IMR-90 (cell line): ENCODE measurements at regions not wholly inside any gene's neighbourhood (a gene's known extent, or its start where the extent isn't known, plus 50 kb on each side); places are given as distances from the start of the nearest gene placed in this dataset.

Experiments
- ATAC-seq: fragments of 200-7000 bp; cut with Tn5 transposase; 2 replicates; pipeline ENCODE4 v1.9.1; 2020; ENCODE audit warnings: low read depth, mild to moderate bottlenecking, moderate library complexity
- BruUV-seq: library from RNA; stranded (reverse); fragments of 400-500 nt; replicated peaks from 2 replicates; lab custom pipeline; 2021; lab: Mats Ljungman, UMichigan
- CTCF ChIA-PET: fragments of 300-600 bp; formaldehyde crosslinking; extraction: SDS; loops from one replicate; lab custom pipeline; 2021; ENCODE audit warnings: antibody characterized with exemption; lab: Yijun Ruan, JAX
- POLR2A ChIA-PET: fragments of 300-600 bp; sonication (Branson Sonifier 250); formaldehyde crosslinking; loops from one replicate; lab custom pipeline; 2022; ENCODE audit warnings: antibody characterized with exemption; ENCODE audit not compliant: unreplicated experiment; lab: Charles Lee
- DNase-seq: peaks from one replicate; pipeline ENCODE4 v3.0.0; 2013
- H2AFZ ChIP-seq: replicated peaks from 2 replicates; pipeline ENCODE3; 2013; ENCODE audit warnings: low read length, mild to moderate bottlenecking; ENCODE audit not compliant: poor library complexity
- H2AK5ac ChIP-seq: 2 replicates; pipeline ENCODE4 v1.6.1; 2013; ENCODE audit warnings: low read depth, low read length, inconsistent platforms
- H2AK9ac ChIP-seq: replicated peaks from 2 replicates; pipeline ENCODE3; 2013; ENCODE audit warnings: mild to moderate bottlenecking, low read depth, low read length, moderate library complexity; ENCODE audit not compliant: poor library complexity
- H2BK120ac ChIP-seq: 2 replicates; pipeline ENCODE4 v1.6.1; 2013; ENCODE audit warnings: low read depth, low read length, inconsistent platforms
- H2BK15ac ChIP-seq: 3 replicates; pipeline ENCODE4 v1.6.1; 2013; ENCODE audit warnings: low read depth, low read length, inconsistent platforms
- H2BK20ac ChIP-seq: 2 replicates; pipeline ENCODE4 v1.6.1; 2013; ENCODE audit warnings: low read depth, mild to moderate bottlenecking, inconsistent platforms, low read length, moderate library complexity
- H2BK5ac ChIP-seq: 2 replicates; pipeline ENCODE4 v1.6.1; 2013; ENCODE audit warnings: mild to moderate bottlenecking, low read depth, low read length, inconsistent platforms; ENCODE audit not compliant: poor library complexity, severe bottlenecking
- H3K14ac ChIP-seq: replicated peaks from 2 replicates; pipeline ENCODE4 v1.6.1; 2013; ENCODE audit warnings: low read depth, low read length, inconsistent platforms
- H3K18ac ChIP-seq: 2 replicates; pipeline ENCODE4 v1.6.1; 2013; ENCODE audit warnings: low read depth, low read length, control low read depth
- H3K23ac ChIP-seq: 2 replicates; pipeline ENCODE4 v1.6.1; 2013; ENCODE audit warnings: low read depth, low read length, inconsistent platforms
- H3K27ac ChIP-seq: 2 replicates; pipeline ENCODE4 v1.5.1; 2013; ENCODE audit warnings: mild to moderate bottlenecking, control low read depth, low read length; ENCODE audit not compliant: insufficient read depth
- H3K27me3 ChIP-seq: 2 replicates; pipeline ENCODE4 v1.6.1; 2013; ENCODE audit warnings: low read length; ENCODE audit not compliant: control insufficient read depth, insufficient read depth
- H3K36me3 ChIP-seq: 2 replicates; pipeline ENCODE4 v1.6.1; 2013; ENCODE audit warnings: low read length, mixed read lengths; ENCODE audit not compliant: control insufficient read depth, insufficient read depth
- H3K4ac ChIP-seq: 2 replicates; pipeline ENCODE4 v1.6.1; 2013; ENCODE audit warnings: low read depth, low read length, inconsistent platforms
- H3K4me1 ChIP-seq: 2 replicates; pipeline ENCODE4 v1.6.1; 2013; ENCODE audit warnings: low read length, mixed read lengths; ENCODE audit not compliant: control insufficient read depth, insufficient read depth
- H3K4me2 ChIP-seq: 2 replicates; pipeline ENCODE4 v1.6.1; 2013; ENCODE audit warnings: low read depth, mild to moderate bottlenecking, control low read depth, low read length, moderate library complexity
- H3K4me3 ChIP-seq: 2 replicates; pipeline ENCODE4 v1.5.1; 2013; ENCODE audit warnings: low read depth, mild to moderate bottlenecking, control low read depth, low read length, moderate library complexity; ENCODE audit not compliant: insufficient read depth
- H3K56ac ChIP-seq: 2 replicates; pipeline ENCODE4 v1.6.1; 2013; ENCODE audit warnings: low read length, inconsistent platforms; ENCODE audit not compliant: insufficient read depth; ENCODE audit errors: extremely low read depth
- H3K79me1 ChIP-seq, 2 experiments: 2 replicates each; pipeline ENCODE4 v1.6.1; 2013; ENCODE audit warnings: low read length in 2 of 2, inconsistent platforms in 1 of 2, low read depth in 1 of 2
- H3K9ac ChIP-seq: 2 replicates; pipeline ENCODE4 v1.6.1; 2013; ENCODE audit warnings: low read depth, low read length, control low read depth
- H3K9me1 ChIP-seq: 2 replicates; pipeline ENCODE4 v1.6.1; 2013; ENCODE audit warnings: low read length, inconsistent platforms; ENCODE audit not compliant: insufficient read depth
- H3K9me3 ChIP-seq: 2 replicates; pipeline ENCODE4 v1.6.1; 2013; ENCODE audit warnings: low read length; ENCODE audit not compliant: control insufficient read depth, insufficient read depth
- H4K20me1 ChIP-seq: 2 replicates; pipeline ENCODE4 v1.6.1; 2013; ENCODE audit warnings: low read length, inconsistent platforms; ENCODE audit not compliant: insufficient read depth
- H4K5ac ChIP-seq: 2 replicates; pipeline ENCODE4 v1.6.1; 2013; ENCODE audit warnings: mild to moderate bottlenecking, low read depth, low read length, control low read depth
- H4K8ac ChIP-seq, 2 experiments: 2 replicates each; pipeline ENCODE4 v1.6.1; 2013; ENCODE audit warnings: low read depth in 2 of 2, low read length in 2 of 2, control low read depth in 1 of 2, inconsistent platforms in 1 of 2
- H4K91ac ChIP-seq: 2 replicates; pipeline ENCODE4 v1.6.1; 2013; ENCODE audit warnings: low read depth, low read length, inconsistent platforms; ENCODE audit not compliant: insufficient read depth
- BHLHE40 ChIP-seq: fragments of 150-350 bp; IDR thresholded peaks from 2 replicates; pipeline ENCODE4 v1.6.1; 2016; ENCODE audit warnings: mild to moderate bottlenecking, low read depth, low read length
- CEBPB ChIP-seq: IDR thresholded peaks from 2 replicates; pipeline ENCODE4 v1.6.1; 2012; ENCODE audit warnings: low read depth, low read length, improper control_type of control experiment
- CHD1 ChIP-seq: IDR thresholded peaks from 2 replicates; pipeline ENCODE4 v1.6.1; 2012; ENCODE audit warnings: low read depth, low read length, improper control_type of control experiment
- FOS ChIP-seq: fragments of 150-350 bp; IDR thresholded peaks from 2 replicates; pipeline ENCODE4 v1.6.1; 2016; ENCODE audit warnings: low read depth, low read length
- MAFK ChIP-seq: IDR thresholded peaks from 2 replicates; pipeline ENCODE4 v1.6.1; 2012; ENCODE audit warnings: low read depth, low read length, improper control_type of control experiment
- MAZ ChIP-seq: IDR thresholded peaks from 2 replicates; pipeline ENCODE4 v1.6.1; 2012; ENCODE audit warnings: low read depth, mild to moderate bottlenecking, low read length, improper control_type of control experiment, moderate library complexity, borderline replicate concordance
- MXI1 ChIP-seq: IDR thresholded peaks from 2 replicates; pipeline ENCODE4 v1.6.1; 2012; ENCODE audit warnings: low read depth, mild to moderate bottlenecking, low read length, moderate library complexity, borderline replicate concordance
- NFE2L2 ChIP-seq: fragments of 150-350 bp; IDR thresholded peaks from 2 replicates; pipeline ENCODE4 v1.6.1; 2016; ENCODE audit warnings: low read depth, mild to moderate bottlenecking, low read length
- POLR2A ChIP-seq: IDR thresholded peaks from 2 replicates; pipeline ENCODE4 v1.6.1; 2012; ENCODE audit warnings: mild to moderate bottlenecking, low read depth, low read length
- RAD21 ChIP-seq: IDR thresholded peaks from 2 replicates; pipeline ENCODE4 v1.6.1; 2012; ENCODE audit warnings: low read length, improper control_type of control experiment
- RCOR1 ChIP-seq: IDR thresholded peaks from 2 replicates; pipeline ENCODE4 v1.6.1; 2012; ENCODE audit warnings: mild to moderate bottlenecking, low read length, improper control_type of control experiment; ENCODE audit not compliant: insufficient replicate concordance
- RFX5 ChIP-seq: IDR thresholded peaks from 2 replicates; pipeline ENCODE4 v1.8.0; 2012; ENCODE audit warnings: low read depth, mild to moderate bottlenecking, low read length, moderate library complexity
- SMC3 ChIP-seq: fragments of 150-350 bp; IDR thresholded peaks from 2 replicates; pipeline ENCODE4 v1.6.1; 2016; ENCODE audit warnings: low read depth, mild to moderate bottlenecking, antibody characterized with exemption, low read length, moderate library complexity
- WGBS, 2 experiments: methylation state at CpG; one replicate each; pipeline versions ENCODE4 v1.1.5 to v1.1.7; 2013; ENCODE audit warnings: missing lambda C conversion rate in 2 of 2; ENCODE audit not compliant: insufficient read length in 1 of 2; ENCODE audit errors: extremely low coverage in 2 of 2; 5-methylcytosine and 5-hydroxymethylcytosine counted together
- dilution Hi-C: fragments of 300-500 bp; cut with HindIII; formaldehyde crosslinking; loops from one replicate; pipeline ENCODE4 v1.14.3; 2018; ENCODE audit warnings: low sequenced_read_pairs; ENCODE audit not compliant: unreplicated experiment
- in situ Hi-C: fragments of 300-500 bp; cut with MboI; formaldehyde crosslinking; loops from 3 replicates; pipeline ENCODE4 v1.14.3; 2019; ENCODE audit warnings: low sequenced_read_pairs, inconsistent platforms, mixed read lengths
- intact Hi-C: fragments of 100-400 bp; cut with micrococcal nuclease; formaldehyde crosslinking; loops from 2 replicates; pipeline ENCODE4 v1.10.0; 2022
- TF ChIP-seq, protein P1 (sequence below): conservative IDR thresholded peaks from 2 replicates; pipeline ENCODE4 v1.5.1; 2012; ENCODE audit warnings: mild to moderate bottlenecking, low read depth, low read length, improper control_type of control experiment
- TF ChIP-seq, protein P2 (sequence below): fragments of 150-350 bp; IDR thresholded peaks from 2 replicates; pipeline ENCODE4 v1.6.1; 2017; ENCODE audit warnings: mild to moderate bottlenecking, antibody characterized with exemption, low read length, low read depth
- TF ChIP-seq, protein P3 (sequence below): fragments of 150-350 bp; IDR thresholded peaks from 2 replicates; pipeline ENCODE4 v1.6.1; 2016; ENCODE audit warnings: low read depth, mild to moderate bottlenecking, low read length, moderate library complexity, borderline replicate concordance

DNA sequence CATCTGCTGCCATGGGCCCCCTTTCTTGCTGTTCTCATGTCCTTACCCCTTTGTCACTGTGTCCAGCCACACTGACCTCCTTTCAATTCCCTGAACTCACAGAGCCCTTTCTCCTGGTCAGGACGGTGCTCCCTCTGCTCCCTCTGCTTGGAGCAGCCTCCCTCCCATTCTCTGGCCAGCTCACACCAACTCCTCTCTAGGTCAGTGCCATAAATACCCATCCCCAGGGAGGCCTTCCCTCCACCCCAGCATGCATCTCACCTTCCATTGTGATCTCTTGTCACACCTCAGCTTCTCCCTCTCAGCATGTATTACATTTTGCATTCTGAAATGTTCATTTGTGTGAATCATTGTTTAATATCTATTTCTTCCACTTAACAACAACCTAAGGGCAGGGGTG lies 50.9 kb upstream of the PRNP start:
- Histone ChIP-seq H2BK20ac (peak overlapping the region; percentile 16), H2BK15ac (peak overlapping the region; percentile 5; the same call in 1 of the 3 replicates), H3K9me1 (0 out of 2 replicates have a peak, but pooled peaks cover 8% of the 10 kb centered on the region), H2BK5ac (no peak overlapping the region), H3K56ac (no peak overlapping the region), H3K9ac (no peak overlapping the region), H4K5ac (no peak overlapping the region), H2BK120ac (peak overlapping the region; percentile 32; the same call in 1 of the 2 replicates), H3K23ac (no peak overlapping the region), H4K91ac (peak overlapping the region; percentile 24; the same call in 1 of the 2 replicates), H3K4ac (peak overlapping the region; percentile 15), H2AK5ac (peak overlapping the region; percentile 74; the same call in 1 of the 2 replicates), H3K4me3 (no peak overlapping the region), H3K9me3 (no peaks in the 10 kb centered on the region), H2AFZ (no peak overlapping the region), H3K4me2 (no peak overlapping the region), H3K27me3 (peaks cover 2% of the 10 kb centered on the region; the same call in 1 of the 2 replicates), H3K27ac (no peak overlapping the region), H4K20me1 (no peaks in the 10 kb centered on the region), H3K36me3 (no peaks in the 10 kb centered on the region), H4K8ac (no peak overlapping the region), H3K14ac (0 out of 2 replicates have a peak overlapping the region, but pooled peaks have one; percentile 16), H3K79me1 (no peaks in the 10 kb centered on the region), H2AK9ac (no peak overlapping the region), H3K4me1 (peaks cover 8% of the 10 kb centered on the region; the same call in 1 of the 2 replicates), H3K18ac (no peak overlapping the region)
- DNase-seq (no peak), ATAC-seq (no peak)
- 60% methylated on average over 1 of the region's 1 CpG; no CpG with 5 or more reads in 1 of the 2 experiments for WGBS, 2 experiments
- POLR2A ChIA-PET = no interaction called here
- in situ Hi-C loops = no loop called here
- intact Hi-C loops = no loop called here
- BruUV-seq = no TSS peak
- dilution Hi-C loops = no loop called here
- CTCF ChIA-PET = no interaction called here
- TF ChIP-seq POLR2A (no peak), NFE2L2 (no peak), MAZ (no peak), FOS (no peak), RAD21 (no peak), SMC3 (no peak), BHLHE40 (no peak), RFX5 (no peak), RCOR1 (no peak), CHD1 (no peak), MAFK (no peak), MXI1 (no peak), CEBPB (no peak)
- TF ChIP-seq, protein P1, sequence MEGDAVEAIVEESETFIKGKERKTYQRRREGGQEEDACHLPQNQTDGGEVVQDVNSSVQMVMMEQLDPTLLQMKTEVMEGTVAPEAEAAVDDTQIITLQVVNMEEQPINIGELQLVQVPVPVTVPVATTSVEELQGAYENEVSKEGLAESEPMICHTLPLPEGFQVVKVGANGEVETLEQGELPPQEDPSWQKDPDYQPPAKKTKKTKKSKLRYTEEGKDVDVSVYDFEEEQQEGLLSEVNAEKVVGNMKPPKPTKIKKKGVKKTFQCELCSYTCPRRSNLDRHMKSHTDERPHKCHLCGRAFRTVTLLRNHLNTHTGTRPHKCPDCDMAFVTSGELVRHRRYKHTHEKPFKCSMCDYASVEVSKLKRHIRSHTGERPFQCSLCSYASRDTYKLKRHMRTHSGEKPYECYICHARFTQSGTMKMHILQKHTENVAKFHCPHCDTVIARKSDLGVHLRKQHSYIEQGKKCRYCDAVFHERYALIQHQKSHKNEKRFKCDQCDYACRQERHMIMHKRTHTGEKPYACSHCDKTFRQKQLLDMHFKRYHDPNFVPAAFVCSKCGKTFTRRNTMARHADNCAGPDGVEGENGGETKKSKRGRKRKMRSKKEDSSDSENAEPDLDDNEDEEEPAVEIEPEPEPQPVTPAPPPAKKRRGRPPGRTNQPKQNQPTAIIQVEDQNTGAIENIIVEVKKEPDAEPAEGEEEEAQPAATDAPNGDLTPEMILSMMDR = no peak
- TF ChIP-seq, protein P2, sequence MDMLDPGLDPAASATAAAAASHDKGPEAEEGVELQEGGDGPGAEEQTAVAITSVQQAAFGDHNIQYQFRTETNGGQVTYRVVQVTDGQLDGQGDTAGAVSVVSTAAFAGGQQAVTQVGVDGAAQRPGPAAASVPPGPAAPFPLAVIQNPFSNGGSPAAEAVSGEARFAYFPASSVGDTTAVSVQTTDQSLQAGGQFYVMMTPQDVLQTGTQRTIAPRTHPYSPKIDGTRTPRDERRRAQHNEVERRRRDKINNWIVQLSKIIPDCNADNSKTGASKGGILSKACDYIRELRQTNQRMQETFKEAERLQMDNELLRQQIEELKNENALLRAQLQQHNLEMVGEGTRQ = no peak
- TF ChIP-seq, protein P3, sequence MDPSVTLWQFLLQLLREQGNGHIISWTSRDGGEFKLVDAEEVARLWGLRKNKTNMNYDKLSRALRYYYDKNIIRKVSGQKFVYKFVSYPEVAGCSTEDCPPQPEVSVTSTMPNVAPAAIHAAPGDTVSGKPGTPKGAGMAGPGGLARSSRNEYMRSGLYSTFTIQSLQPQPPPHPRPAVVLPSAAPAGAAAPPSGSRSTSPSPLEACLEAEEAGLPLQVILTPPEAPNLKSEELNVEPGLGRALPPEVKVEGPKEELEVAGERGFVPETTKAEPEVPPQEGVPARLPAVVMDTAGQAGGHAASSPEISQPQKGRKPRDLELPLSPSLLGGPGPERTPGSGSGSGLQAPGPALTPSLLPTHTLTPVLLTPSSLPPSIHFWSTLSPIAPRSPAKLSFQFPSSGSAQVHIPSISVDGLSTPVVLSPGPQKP = no peak
